HG03378 (cell line): ENCODE measurements at regions not wholly inside any gene's neighbourhood (a gene's known extent, or its start where the extent isn't known, plus 50 kb on each side); places are given as distances from the start of the nearest gene placed in this dataset.
"Not testable (repeated sequence)": the region's sequence is repeated elsewhere in the genome, so short reads cannot be mapped to it uniquely, and the experiment has no call there.

Experiments used
- ATAC-seq: cut with Tn5 transposase; IDR thresholded peaks from one replicate; pipeline ENCODE4 v1.9.1; 2021; ENCODE audit warnings: mild to moderate bottlenecking, moderate library complexity; ENCODE audit not compliant: unreplicated experiment

- not testable (repeated sequence) for ATAC-seq
These were observed 600.1 kb downstream of the PRR16 start for GRCh38 chr5:121064241-121064640.

DNA sequence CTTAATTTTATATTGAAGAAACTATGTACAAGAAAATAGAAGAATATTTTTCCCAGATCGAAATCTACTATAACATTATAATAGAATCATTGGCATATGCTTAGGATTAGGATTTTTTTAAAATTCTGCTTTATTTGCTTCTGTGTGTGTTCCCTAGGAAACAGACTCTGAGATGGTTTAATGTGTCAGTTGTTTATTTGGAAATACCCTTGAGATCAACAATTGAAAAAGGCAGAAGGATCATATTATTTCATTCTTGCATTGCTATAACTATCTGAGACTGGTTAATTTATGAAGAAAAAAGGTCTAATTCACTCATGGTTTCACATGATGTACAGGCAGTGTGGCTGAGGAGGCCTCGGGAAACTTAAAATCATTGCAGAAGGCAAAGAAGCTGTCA, 622.6 kb downstream of the PRR16 start:
- ATAC-seq: no peak

DNA sequence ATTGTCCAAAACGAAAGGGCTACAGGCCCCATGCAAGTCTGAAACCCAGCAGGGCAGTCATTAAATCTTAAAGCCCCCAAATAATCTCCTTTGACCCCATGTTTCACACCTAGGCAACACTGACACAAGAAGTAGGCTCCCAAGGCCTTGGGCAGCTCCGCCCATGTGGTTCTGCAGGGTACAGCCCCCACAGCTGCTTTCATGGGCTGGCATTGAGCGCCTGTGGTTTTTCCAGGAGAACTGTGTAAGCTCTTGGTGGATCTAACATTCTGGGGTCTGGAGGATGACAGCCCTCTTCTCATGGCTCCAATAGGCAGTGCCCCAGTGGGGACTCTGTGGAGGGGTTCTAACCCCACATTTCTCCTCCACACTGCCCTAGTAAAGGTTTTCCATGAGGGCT, 623.5 kb downstream of the PRR16 start:
- ATAC-seq: no peak

DNA sequence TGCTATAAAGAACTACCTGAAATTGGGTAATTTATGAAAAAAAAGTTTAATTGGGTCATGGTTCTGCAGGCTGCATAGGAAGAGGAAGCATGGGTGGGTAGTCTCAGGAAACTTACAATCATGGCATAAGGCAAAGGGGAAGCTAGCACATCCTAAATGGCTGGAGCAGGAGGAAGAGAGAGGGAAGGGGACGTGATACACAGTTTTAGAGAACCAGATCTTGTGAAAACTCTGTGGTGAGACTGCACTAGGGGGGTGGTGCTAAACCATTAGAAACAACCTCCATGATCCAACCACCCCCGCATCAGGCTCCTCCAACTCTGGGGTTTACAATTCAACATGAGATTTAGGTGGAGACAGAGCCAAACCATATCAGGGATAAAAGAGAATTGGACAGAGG, 624.2 kb downstream of the PRR16 start:
- no peak for ATAC-seq

DNA sequence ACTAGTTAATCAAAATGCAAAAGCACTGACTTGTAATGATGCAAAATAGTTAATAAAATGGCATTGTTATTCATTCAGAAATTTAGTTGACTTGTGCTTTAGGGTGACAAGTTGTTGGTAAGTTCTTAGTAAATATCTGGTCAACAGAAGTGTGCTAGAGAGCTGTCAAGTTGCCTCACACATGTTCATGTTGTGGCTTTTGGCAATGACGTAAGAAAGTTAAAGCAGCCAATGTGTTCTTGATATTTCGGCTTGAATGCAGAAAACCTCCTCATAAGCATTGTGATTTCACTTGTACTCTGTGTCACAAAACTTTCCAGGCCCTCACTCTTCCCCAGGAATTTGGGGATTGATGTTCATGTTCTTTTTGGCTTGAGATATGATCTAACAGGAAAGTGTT, 626.7 kb downstream of the PRR16 start:
- ATAC-seq: no peak

DNA sequence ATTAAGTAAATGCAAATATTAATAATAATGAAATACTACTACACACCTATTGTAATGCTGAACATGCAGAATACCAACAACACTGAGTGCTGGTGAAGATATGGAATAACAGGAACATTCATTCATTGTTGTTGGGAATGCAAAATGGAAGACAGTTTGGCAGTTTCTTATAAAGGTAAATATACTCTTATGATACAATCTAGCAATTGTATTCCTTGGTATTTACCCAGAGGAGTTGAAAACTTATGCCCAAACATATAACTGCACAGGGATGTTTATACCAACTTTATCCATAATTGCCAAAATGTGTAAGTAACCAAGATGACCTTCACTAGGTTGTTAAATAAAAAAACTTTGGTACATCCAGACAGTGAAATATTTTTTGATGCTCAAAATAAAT, 636.8 kb downstream of the PRR16 start:
- no peak for ATAC-seq

- no peak for ATAC-seq
These were observed 641.8 kb downstream of the PRR16 start for GRCh38 chr5:121105921-121106320.

- ATAC-seq: not testable (repeated sequence)
These were observed 642.9 kb downstream of the PRR16 start for GRCh38 chr5:121106721-121107690.

GRCh38 chr5:121108725-121109124, 644.6 kb downstream of the PRR16 start:
- no peak for ATAC-seq

DNA sequence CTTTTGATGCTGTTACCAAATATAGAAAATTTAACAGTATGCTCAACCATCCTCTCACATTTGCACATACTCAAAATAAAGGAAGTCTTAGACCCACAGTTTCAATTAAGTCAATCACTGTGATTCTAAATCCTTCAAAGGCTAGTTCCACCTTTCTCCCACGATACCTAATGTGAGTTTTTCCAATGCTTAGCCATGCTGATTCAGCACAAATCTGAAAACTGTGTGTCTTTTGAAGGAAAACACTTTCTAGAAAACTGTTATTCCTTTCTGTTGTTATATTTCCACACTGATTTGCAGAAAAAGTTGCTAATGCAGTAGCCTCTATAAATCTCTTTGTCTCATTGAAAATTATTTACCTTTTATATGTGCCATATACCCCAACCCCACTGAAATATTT, 645.7 kb downstream of the PRR16 start:
- ATAC-seq: no peak

DNA sequence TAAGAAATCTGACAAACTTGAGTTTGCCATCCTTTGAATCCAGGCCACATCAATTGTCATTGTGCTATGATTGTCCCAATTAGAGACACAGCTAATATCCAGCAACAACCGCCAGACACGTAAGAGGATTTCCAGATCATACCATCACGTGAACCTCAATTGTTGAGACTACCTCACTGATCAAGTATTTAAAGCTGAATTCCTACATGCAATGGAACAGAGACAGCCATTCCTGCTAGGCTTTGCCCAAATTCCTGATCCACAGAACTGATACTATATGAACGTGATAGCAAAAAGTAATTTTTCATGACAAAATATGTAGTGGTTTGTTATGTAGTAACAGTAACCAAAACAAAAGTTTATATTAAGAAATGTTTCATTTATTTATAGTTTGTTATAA, 657.7 kb downstream of the PRR16 start:
- ATAC-seq: no peak

- ATAC-seq: no peak
These were observed 674.4 kb downstream of the PRR16 start for GRCh38 chr5:121138495-121138907.

DNA sequence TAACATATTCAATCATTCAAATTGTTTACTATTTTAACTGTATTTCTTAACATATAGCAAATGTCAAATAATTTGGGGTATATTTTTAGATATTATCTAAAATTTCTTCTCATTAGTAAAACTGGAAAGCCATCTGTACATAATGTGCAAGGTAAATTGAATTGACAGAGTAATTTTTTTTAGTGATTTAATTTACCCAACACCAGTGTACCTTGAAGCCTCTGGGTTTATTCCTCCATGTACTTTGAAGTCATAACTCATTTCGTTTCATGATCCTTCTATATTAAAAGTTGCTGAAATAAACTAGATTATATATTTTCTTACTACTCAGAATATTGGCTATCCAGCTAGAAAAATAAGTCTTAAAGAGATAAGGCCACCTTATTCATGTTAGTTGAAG, 674.9 kb downstream of the PRR16 start:
- ATAC-seq: no peak

DNA sequence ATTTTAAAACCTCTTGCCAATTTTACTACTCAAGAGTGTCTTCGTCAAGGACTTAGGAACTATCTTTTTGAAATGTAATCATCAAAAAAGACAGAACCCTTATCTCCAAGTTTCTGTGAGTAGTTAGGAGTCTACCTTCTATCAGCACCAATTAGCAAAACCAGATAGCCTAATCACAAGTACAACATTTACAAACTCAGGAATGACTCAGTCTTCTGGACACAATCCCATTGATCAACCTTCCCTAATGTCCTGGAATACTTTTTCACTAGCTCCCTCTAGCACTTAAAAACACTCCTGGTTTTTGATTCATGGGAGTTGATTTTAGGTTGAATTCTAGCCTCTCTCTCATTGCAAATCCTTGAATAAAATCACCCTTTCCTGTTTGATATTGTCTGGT, 680.7 kb downstream of the PRR16 start:
- ATAC-seq: no peak

DNA sequence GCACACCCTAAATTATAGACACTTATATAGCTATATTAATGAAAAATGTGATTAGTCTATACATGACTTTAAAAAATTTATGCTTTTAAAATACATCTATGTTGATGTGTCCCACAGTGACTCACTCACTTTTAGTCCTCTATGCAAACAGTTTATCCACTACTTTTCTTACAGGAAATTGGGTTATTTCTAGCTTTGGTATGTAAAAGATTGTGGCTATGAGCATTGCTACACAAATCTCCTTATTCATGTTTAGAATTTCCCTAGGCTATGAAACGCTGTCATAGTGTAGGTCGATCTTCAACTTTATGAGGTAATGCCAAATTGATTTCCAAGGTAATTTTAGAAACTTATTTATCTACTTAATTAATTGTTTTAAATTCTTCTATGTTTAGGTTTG, 687.4 kb downstream of the PRR16 start:
- no peak for ATAC-seq

GRCh38 chr5:121152411-121152810, 688.3 kb downstream of the PRR16 start:
- ATAC-seq: no peak

- ATAC-seq: no peak
These were observed 692.5 kb downstream of the PRR16 start for GRCh38 chr5:121156565-121156964.

DNA sequence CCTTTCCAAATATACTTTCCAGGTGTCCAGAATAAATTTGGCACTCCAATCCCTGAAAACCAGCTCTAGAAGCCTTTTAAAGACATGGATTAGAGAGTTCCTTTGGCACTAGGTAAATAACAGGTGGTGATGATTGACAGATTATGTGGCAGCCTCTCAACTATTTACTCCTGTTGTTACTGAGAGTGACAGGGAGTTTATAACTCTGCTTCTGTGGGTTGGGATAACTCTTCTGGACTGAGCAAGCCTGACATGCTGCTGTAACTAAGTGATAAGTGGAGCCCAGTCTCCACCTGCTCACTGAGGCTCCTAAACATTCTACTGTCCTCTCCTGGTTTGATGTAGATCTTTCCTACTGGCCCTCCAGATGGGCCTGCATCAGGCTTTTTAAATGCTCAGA, 693.2 kb upstream of the FTMT start:
- ATAC-seq: no peak

DNA sequence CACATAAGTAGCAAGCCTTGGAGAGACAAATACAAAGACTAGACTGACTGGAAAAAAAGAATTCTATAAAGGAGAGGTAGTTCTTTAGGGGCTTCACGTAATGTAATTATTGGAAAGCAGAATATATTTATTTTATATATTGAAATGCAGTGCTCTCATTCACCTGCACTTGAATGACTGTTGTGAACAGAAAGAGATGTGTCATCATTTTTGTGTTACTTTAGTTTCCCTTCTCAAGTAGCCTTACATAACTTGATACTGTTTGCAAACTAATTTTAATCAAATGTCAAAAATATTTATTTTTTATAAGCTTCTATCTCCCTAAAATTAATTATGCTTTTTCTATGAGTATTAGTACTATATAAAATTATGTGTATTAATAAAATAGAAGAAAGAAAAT, 691.1 kb upstream of the FTMT start:
- no peak for ATAC-seq

GRCh38 chr5:121164632-121165031, 687.0 kb upstream of the FTMT start:
- no peak for ATAC-seq

GRCh38 chr5:121171361-121171760, 680.3 kb upstream of the FTMT start:
- no peak for ATAC-seq

GRCh38 chr5:121171834-121172233, 679.8 kb upstream of the FTMT start:
- no peak for ATAC-seq

- no peak for ATAC-seq
These were observed 677.3 kb upstream of the FTMT start for GRCh38 chr5:121174351-121174750.
